Neural crest cell (in vitro differentiated cells): ENCODE measurements at regions not wholly inside any gene's neighbourhood (a gene's known extent, or its start where the extent isn't known, plus 50 kb on each side); places are given as distances from the start of the nearest gene placed in this dataset.

ENCODE experiments used
- DNase-seq: peaks from one replicate; pipeline ENCODE4 v3.0.0; 2021; ENCODE audit warnings: low read depth, mixed read lengths, low spot score
- H3K27ac Mint-ChIP-seq: one replicate; pipeline ENCODE4 v1.8.0; 2021; ENCODE audit warnings: mild to moderate bottlenecking, mixed read lengths; ENCODE audit not compliant: unreplicated experiment
- H3K27me3 Mint-ChIP-seq: 2 replicates; pipeline ENCODE4 v1.8.0; 2021; ENCODE audit warnings: low read depth, mild to moderate bottlenecking, mixed read lengths
- H3K36me3 Mint-ChIP-seq: 2 replicates; pipeline ENCODE4 v1.8.0; 2021; ENCODE audit warnings: low read depth, mild to moderate bottlenecking, mixed read lengths
- H3K4me1 Mint-ChIP-seq: 2 replicates; pipeline ENCODE4 v1.8.0; 2021; ENCODE audit warnings: mixed read lengths
- H3K4me3 Mint-ChIP-seq: one replicate; pipeline ENCODE4 v1.8.0; 2021; ENCODE audit warnings: mild to moderate bottlenecking, mixed read lengths
- H3K9me3 Mint-ChIP-seq: 2 replicates; pipeline ENCODE4 v1.8.0; 2021; ENCODE audit warnings: mixed read lengths
- TF ChIP-seq, protein P1 (sequence below): fragments of 200-600 bp; sonication (generic); conservative IDR thresholded peaks from 2 replicates; pipeline ENCODE4 v1.5.0; 2021; ENCODE audit warnings: antibody characterized with exemption, mild to moderate bottlenecking

- no peak for DNase-seq
- Mint-ChIP-seq H3K27ac (no peak overlapping the region), H3K9me3 (peaks cover 9% of the 10 kb centered on the region), H3K27me3 (no peaks in the 10 kb centered on the region), H3K36me3 (no peaks in the 10 kb centered on the region), H3K4me3 (no peak overlapping the region), H3K4me1 (no peaks in the 10 kb centered on the region)
- TF ChIP-seq, protein P1, sequence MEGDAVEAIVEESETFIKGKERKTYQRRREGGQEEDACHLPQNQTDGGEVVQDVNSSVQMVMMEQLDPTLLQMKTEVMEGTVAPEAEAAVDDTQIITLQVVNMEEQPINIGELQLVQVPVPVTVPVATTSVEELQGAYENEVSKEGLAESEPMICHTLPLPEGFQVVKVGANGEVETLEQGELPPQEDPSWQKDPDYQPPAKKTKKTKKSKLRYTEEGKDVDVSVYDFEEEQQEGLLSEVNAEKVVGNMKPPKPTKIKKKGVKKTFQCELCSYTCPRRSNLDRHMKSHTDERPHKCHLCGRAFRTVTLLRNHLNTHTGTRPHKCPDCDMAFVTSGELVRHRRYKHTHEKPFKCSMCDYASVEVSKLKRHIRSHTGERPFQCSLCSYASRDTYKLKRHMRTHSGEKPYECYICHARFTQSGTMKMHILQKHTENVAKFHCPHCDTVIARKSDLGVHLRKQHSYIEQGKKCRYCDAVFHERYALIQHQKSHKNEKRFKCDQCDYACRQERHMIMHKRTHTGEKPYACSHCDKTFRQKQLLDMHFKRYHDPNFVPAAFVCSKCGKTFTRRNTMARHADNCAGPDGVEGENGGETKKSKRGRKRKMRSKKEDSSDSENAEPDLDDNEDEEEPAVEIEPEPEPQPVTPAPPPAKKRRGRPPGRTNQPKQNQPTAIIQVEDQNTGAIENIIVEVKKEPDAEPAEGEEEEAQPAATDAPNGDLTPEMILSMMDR, result no peak
These were observed 805.4 kb upstream of the ALCAM start for GRCh38 chr3:104561324-104561723.

- Mint-ChIP-seq H3K4me3 (no peak overlapping the region), H3K4me1 (no peaks in the 10 kb centered on the region), H3K27me3 (no peaks in the 10 kb centered on the region), H3K36me3 (no peaks in the 10 kb centered on the region), H3K9me3 (peaks cover 6% of the 10 kb centered on the region), H3K27ac (no peak overlapping the region)
- TF ChIP-seq, protein P1, result peak; percentile 68
- DNase-seq, result peak; percentile 31
These were observed 802.6 kb upstream of the ALCAM start for GRCh38 chr3:104564045-104564643.

DNA sequence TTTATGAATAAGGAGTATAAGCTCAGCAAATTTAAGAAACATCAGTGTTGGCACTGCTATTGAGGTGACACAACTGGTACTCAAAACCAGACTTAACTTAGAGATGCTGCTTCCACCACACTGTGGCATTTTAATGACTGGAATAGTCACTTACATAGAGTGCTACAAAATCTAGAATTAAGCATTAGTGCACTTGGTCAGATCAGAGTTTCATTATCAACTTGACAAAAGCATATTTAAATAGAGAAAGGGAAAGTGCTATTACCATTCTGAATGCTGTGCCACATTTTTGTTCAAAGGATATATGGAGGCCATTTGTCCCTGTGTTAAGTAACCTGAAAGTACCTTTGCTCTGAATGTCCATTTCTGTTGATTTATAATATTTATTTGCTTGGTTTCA is 800.7 kb upstream of the ALCAM start:
- H3K4me1 Mint-ChIP-seq, result no peaks in the 10 kb centered on the region
- no peak for DNase-seq
- TF ChIP-seq, protein P1, result no peak
- H3K27ac Mint-ChIP-seq, result no peak overlapping the region
- H3K4me3 Mint-ChIP-seq, result no peak overlapping the region
- no peaks in the 10 kb centered on the region for H3K27me3 Mint-ChIP-seq
- H3K9me3 Mint-ChIP-seq, result peaks cover 6% of the 10 kb centered on the region
- no peaks in the 10 kb centered on the region for H3K36me3 Mint-ChIP-seq

- H3K4me3 Mint-ChIP-seq, result no peak overlapping the region
- TF ChIP-seq, protein P1, result no peak
- H3K27me3 Mint-ChIP-seq, result no peaks in the 10 kb centered on the region
- H3K9me3 Mint-ChIP-seq, result peaks cover 20% of the 10 kb centered on the region
- DNase-seq, result no peak
- no peak overlapping the region for H3K27ac Mint-ChIP-seq
- H3K36me3 Mint-ChIP-seq, result peaks cover 12% of the 10 kb centered on the region
- H3K4me1 Mint-ChIP-seq, result no peaks in the 10 kb centered on the region
These were observed 791.1 kb upstream of the ALCAM start for GRCh38 chr3:104575634-104576033.

DNA sequence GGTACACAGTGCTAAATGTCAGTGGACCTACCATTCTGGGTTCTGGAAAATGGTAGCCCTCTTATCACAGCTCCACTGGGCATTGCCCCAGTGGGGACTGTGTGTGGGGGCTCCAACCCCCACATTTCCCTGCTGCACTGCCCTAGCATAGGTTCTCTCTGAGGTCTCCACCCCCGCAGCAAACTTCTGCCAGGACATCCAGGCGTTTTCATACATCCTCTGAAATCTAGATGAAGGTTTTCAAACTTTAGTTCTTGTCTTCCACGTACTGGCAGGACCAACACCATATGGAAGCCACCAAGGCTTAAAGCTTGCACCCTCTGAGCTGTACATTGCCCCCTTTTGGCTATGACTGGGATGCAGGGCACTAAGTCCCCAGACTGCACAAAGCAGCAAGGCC is 788.2 kb upstream of the ALCAM start:
- H3K4me3 Mint-ChIP-seq, result no peak overlapping the region
- no peaks in the 10 kb centered on the region for H3K4me1 Mint-ChIP-seq
- no peak overlapping the region for H3K27ac Mint-ChIP-seq
- TF ChIP-seq, protein P1, result no peak
- peaks cover 14% of the 10 kb centered on the region for H3K36me3 Mint-ChIP-seq
- no peaks in the 10 kb centered on the region for H3K27me3 Mint-ChIP-seq
- H3K9me3 Mint-ChIP-seq, result peaks cover 22% of the 10 kb centered on the region
- DNase-seq, result no peak

- Mint-ChIP-seq H3K9me3 (peaks cover 10% of the 10 kb centered on the region), H3K27ac (no peak overlapping the region), H3K4me1 (no peaks in the 10 kb centered on the region), H3K27me3 (no peaks in the 10 kb centered on the region), H3K36me3 (peaks cover 12% of the 10 kb centered on the region), H3K4me3 (no peak overlapping the region)
- TF ChIP-seq, protein P1, result no peak
- no peak for DNase-seq
These were observed 784.6 kb upstream of the ALCAM start for GRCh38 chr3:104582092-104582491.
